ENCODE measurements at regions not wholly inside any gene's neighbourhood (a gene's known extent, or its start where the extent isn't known, plus 50 kb on each side); places are given as distances from the start of the nearest gene placed in this dataset.

- H3K27me3 ChIP-seq (ENCODE audit: control insufficient read depth, insufficient read depth, low read length), result no peaks in the 10 kb centered on the region
- no peaks in the 10 kb centered on the region for H3K9me3 ChIP-seq (ENCODE audit: control insufficient read depth, insufficient read depth, low read length)
- no peak for DNase-seq (ENCODE audit: low read depth, low spot score)
- no peak overlapping the region for H3K27ac ChIP-seq (ENCODE audit: low read length)
- H3K4me1 ChIP-seq (ENCODE audit: control insufficient read depth, insufficient read depth, low read length), result no peaks in the 10 kb centered on the region
- no peaks in the 10 kb centered on the region for H3K36me3 ChIP-seq (ENCODE audit: control insufficient read depth, insufficient read depth, low read length)
- H3K4me3 ChIP-seq (ENCODE audit: low read length), result no peak overlapping the region
These were observed 273.6 kb downstream of the ZBBX start for GRCh38 chr3:167106456-167106855.

GRCh38 chr3:167102071-167102470 is 278.0 kb downstream of the ZBBX start:
- peak; percentile 39 for DNase-seq (ENCODE audit: low read depth, low spot score)
- no CpG with 5 or more reads among the region's 1 CpG for WGBS (ENCODE audit: insufficient coverage, insufficient read length)
- no peak overlapping the region for H3K4me3 ChIP-seq (ENCODE audit: low read length)
- no peaks in the 10 kb centered on the region for H3K27me3 ChIP-seq (ENCODE audit: control insufficient read depth, insufficient read depth, low read length)
- H3K36me3 ChIP-seq (ENCODE audit: control insufficient read depth, insufficient read depth, low read length), result no peaks in the 10 kb centered on the region
- no peaks in the 10 kb centered on the region for H3K9me3 ChIP-seq (ENCODE audit: control insufficient read depth, insufficient read depth, low read length)
- H3K27ac ChIP-seq (ENCODE audit: low read length), result no peak overlapping the region
- no peaks in the 10 kb centered on the region for H3K4me1 ChIP-seq (ENCODE audit: control insufficient read depth, insufficient read depth, low read length)

- Histone ChIP-seq H3K36me3 (ENCODE audit: control insufficient read depth, insufficient read depth, low read length) (no peaks in the 10 kb centered on the region), H3K9me3 (ENCODE audit: control insufficient read depth, insufficient read depth, low read length) (no peaks in the 10 kb centered on the region), H3K4me1 (ENCODE audit: control insufficient read depth, insufficient read depth, low read length) (no peaks in the 10 kb centered on the region), H3K4me3 (ENCODE audit: low read length) (no peak overlapping the region), H3K27me3 (ENCODE audit: control insufficient read depth, insufficient read depth, low read length) (no peaks in the 10 kb centered on the region), H3K27ac (ENCODE audit: low read length) (no peak overlapping the region)
- DNase-seq (ENCODE audit: low read depth, low spot score), result no peak
- WGBS (ENCODE audit: insufficient coverage, insufficient read length), result no CpG with 5 or more reads among the region's 1 CpG
These were observed 279.4 kb downstream of the ZBBX start for GRCh38 chr3:167100651-167101050.

- WGBS (ENCODE audit: insufficient coverage, insufficient read length), result no CpG with 5 or more reads among the region's 2 CpGs
- DNase-seq (ENCODE audit: low read depth, low spot score), result no peak
- Histone ChIP-seq H3K4me3 (ENCODE audit: low read length) (no peak overlapping the region), H3K9me3 (ENCODE audit: control insufficient read depth, insufficient read depth, low read length) (no peaks in the 10 kb centered on the region), H3K27ac (ENCODE audit: low read length) (no peak overlapping the region), H3K4me1 (ENCODE audit: control insufficient read depth, insufficient read depth, low read length) (no peaks in the 10 kb centered on the region), H3K36me3 (ENCODE audit: control insufficient read depth, insufficient read depth, low read length) (no peaks in the 10 kb centered on the region), H3K27me3 (ENCODE audit: control insufficient read depth, insufficient read depth, low read length) (no peaks in the 10 kb centered on the region)
These were observed 279.9 kb downstream of the ZBBX start for GRCh38 chr3:167100200-167100599.

- Histone ChIP-seq H3K4me3 (ENCODE audit: low read length) (no peak overlapping the region), H3K9me3 (ENCODE audit: control insufficient read depth, insufficient read depth, low read length) (no peaks in the 10 kb centered on the region), H3K4me1 (ENCODE audit: control insufficient read depth, insufficient read depth, low read length) (no peaks in the 10 kb centered on the region), H3K27me3 (ENCODE audit: control insufficient read depth, insufficient read depth, low read length) (no peaks in the 10 kb centered on the region), H3K36me3 (ENCODE audit: control insufficient read depth, insufficient read depth, low read length) (no peaks in the 10 kb centered on the region), H3K27ac (ENCODE audit: low read length) (no peak overlapping the region)
- no peak for DNase-seq (ENCODE audit: low read depth, low spot score)
- no CpG with 5 or more reads among the region's 2 CpGs for WGBS (ENCODE audit: insufficient coverage, insufficient read length)
These were observed 284.1 kb downstream of the ZBBX start for GRCh38 chr3:167095976-167096375.

- Histone ChIP-seq H3K4me1 (ENCODE audit: control insufficient read depth, insufficient read depth, low read length) (no peaks in the 10 kb centered on the region), H3K27ac (ENCODE audit: low read length) (no peak overlapping the region), H3K4me3 (ENCODE audit: low read length) (no peak overlapping the region), H3K36me3 (ENCODE audit: control insufficient read depth, insufficient read depth, low read length) (no peaks in the 10 kb centered on the region), H3K9me3 (ENCODE audit: control insufficient read depth, insufficient read depth, low read length) (no peaks in the 10 kb centered on the region), H3K27me3 (ENCODE audit: control insufficient read depth, insufficient read depth, low read length) (no peaks in the 10 kb centered on the region)
- no peak for DNase-seq (ENCODE audit: low read depth, low spot score)
These were observed 285.5 kb downstream of the ZBBX start for GRCh38 chr3:167094632-167095031.

GRCh38 chr3:167091226-167091625 is 288.9 kb downstream of the ZBBX start:
- no peaks in the 10 kb centered on the region for H3K9me3 ChIP-seq (ENCODE audit: control insufficient read depth, insufficient read depth, low read length)
- no peak for DNase-seq (ENCODE audit: low read depth, low spot score)
- H3K4me1 ChIP-seq (ENCODE audit: control insufficient read depth, insufficient read depth, low read length), result no peaks in the 10 kb centered on the region
- no peak overlapping the region for H3K27ac ChIP-seq (ENCODE audit: low read length)
- H3K4me3 ChIP-seq (ENCODE audit: low read length), result no peak overlapping the region
- no CpG with 5 or more reads among the region's 2 CpGs for WGBS (ENCODE audit: insufficient coverage, insufficient read length)
- H3K36me3 ChIP-seq (ENCODE audit: control insufficient read depth, insufficient read depth, low read length), result no peaks in the 10 kb centered on the region
- H3K27me3 ChIP-seq (ENCODE audit: control insufficient read depth, insufficient read depth, low read length), result no peaks in the 10 kb centered on the region

GRCh38 chr3:167084545-167084944 is 295.6 kb downstream of the ZBBX start:
- Histone ChIP-seq H3K27me3 (ENCODE audit: control insufficient read depth, insufficient read depth, low read length) (no peaks in the 10 kb centered on the region), H3K4me3 (ENCODE audit: low read length) (no peak overlapping the region), H3K9me3 (ENCODE audit: control insufficient read depth, insufficient read depth, low read length) (no peaks in the 10 kb centered on the region), H3K4me1 (ENCODE audit: control insufficient read depth, insufficient read depth, low read length) (no peaks in the 10 kb centered on the region), H3K27ac (ENCODE audit: low read length) (no peak overlapping the region), H3K36me3 (ENCODE audit: control insufficient read depth, insufficient read depth, low read length) (no peaks in the 10 kb centered on the region)
- DNase-seq (ENCODE audit: low read depth, low spot score), result no peak
- WGBS (ENCODE audit: insufficient coverage, insufficient read length), result no CpG with 5 or more reads among the region's 2 CpGs

- Histone ChIP-seq H3K36me3 (ENCODE audit: control insufficient read depth, insufficient read depth, low read length) (no peaks in the 10 kb centered on the region), H3K27me3 (ENCODE audit: control insufficient read depth, insufficient read depth, low read length) (no peaks in the 10 kb centered on the region), H3K27ac (ENCODE audit: low read length) (no peak overlapping the region), H3K4me3 (ENCODE audit: low read length) (no peak overlapping the region), H3K9me3 (ENCODE audit: control insufficient read depth, insufficient read depth, low read length) (no peaks in the 10 kb centered on the region), H3K4me1 (ENCODE audit: control insufficient read depth, insufficient read depth, low read length) (peaks cover 3% of the 10 kb centered on the region; the same call in 1 of the 2 replicates)
- no CpG with 5 or more reads among the region's 7 CpGs for WGBS (ENCODE audit: insufficient coverage, insufficient read length)
- no peak for DNase-seq (ENCODE audit: low read depth, low spot score)
These were observed 302.0 kb downstream of the ZBBX start for GRCh38 chr3:167078070-167078622.

GRCh38 chr3:167067787-167068161 is 312.3 kb downstream of the ZBBX start:
- H3K27ac ChIP-seq (ENCODE audit: low read length), result no peak overlapping the region
- WGBS (ENCODE audit: insufficient coverage, insufficient read length), result no CpG with 5 or more reads among the region's 3 CpGs

GRCh38 chr3:167066977-167067786 is 312.9 kb downstream of the ZBBX start:
- DNase-seq (ENCODE audit: low read depth, low spot score), result no peak
- H3K9me3 ChIP-seq (ENCODE audit: control insufficient read depth, insufficient read depth, low read length), result no peaks in the 10 kb centered on the region
- H3K36me3 ChIP-seq (ENCODE audit: control insufficient read depth, insufficient read depth, low read length), result no peaks in the 10 kb centered on the region
- H3K4me1 ChIP-seq (ENCODE audit: control insufficient read depth, insufficient read depth, low read length), result no peaks in the 10 kb centered on the region
- no peak overlapping the region for H3K27ac ChIP-seq (ENCODE audit: low read length)
- WGBS (ENCODE audit: insufficient coverage, insufficient read length), result no CpG with 5 or more reads among the region's 5 CpGs
- H3K27me3 ChIP-seq (ENCODE audit: control insufficient read depth, insufficient read depth, low read length), result no peaks in the 10 kb centered on the region
- no peak overlapping the region for H3K4me3 ChIP-seq (ENCODE audit: low read length)

More at GRCh38 chr3:167067787-167068161, 312.3 kb downstream of the ZBBX start:
- Histone ChIP-seq H3K9me3 (ENCODE audit: control insufficient read depth, insufficient read depth, low read length) (no peaks in the 10 kb centered on the region), H3K27me3 (ENCODE audit: control insufficient read depth, insufficient read depth, low read length) (no peaks in the 10 kb centered on the region), H3K4me1 (ENCODE audit: control insufficient read depth, insufficient read depth, low read length) (no peaks in the 10 kb centered on the region), H3K4me3 (ENCODE audit: low read length) (no peak overlapping the region), H3K36me3 (ENCODE audit: control insufficient read depth, insufficient read depth, low read length) (no peaks in the 10 kb centered on the region)
- no peak for DNase-seq (ENCODE audit: low read depth, low spot score)

All from iPS DF 6.9 (cell line).